ENCODE measurements at regions not wholly inside any gene's neighbourhood (a gene's known extent, or its start where the extent isn't known, plus 50 kb on each side); places are given as distances from the start of the nearest gene placed in this dataset.

- TF ChIP-seq, protein P1, sequence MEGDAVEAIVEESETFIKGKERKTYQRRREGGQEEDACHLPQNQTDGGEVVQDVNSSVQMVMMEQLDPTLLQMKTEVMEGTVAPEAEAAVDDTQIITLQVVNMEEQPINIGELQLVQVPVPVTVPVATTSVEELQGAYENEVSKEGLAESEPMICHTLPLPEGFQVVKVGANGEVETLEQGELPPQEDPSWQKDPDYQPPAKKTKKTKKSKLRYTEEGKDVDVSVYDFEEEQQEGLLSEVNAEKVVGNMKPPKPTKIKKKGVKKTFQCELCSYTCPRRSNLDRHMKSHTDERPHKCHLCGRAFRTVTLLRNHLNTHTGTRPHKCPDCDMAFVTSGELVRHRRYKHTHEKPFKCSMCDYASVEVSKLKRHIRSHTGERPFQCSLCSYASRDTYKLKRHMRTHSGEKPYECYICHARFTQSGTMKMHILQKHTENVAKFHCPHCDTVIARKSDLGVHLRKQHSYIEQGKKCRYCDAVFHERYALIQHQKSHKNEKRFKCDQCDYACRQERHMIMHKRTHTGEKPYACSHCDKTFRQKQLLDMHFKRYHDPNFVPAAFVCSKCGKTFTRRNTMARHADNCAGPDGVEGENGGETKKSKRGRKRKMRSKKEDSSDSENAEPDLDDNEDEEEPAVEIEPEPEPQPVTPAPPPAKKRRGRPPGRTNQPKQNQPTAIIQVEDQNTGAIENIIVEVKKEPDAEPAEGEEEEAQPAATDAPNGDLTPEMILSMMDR (IDR thresholded peaks at IDR 0.05; ENCODE audit: control extremely low read depth in 1 of 3, insufficient read depth in 1 of 3, low read depth in 1 of 3, low read length in 3 of 3) = no peak
- TF ChIP-seq SIN3A (conservative IDR thresholded peaks at IDR 0.05 in 1 of 2, IDR thresholded peaks at IDR 0.05 in 1 of 2; ENCODE audit: low read depth in 1 of 2, low read length in 2 of 2) (no peak), KDM5A (IDR thresholded peaks at IDR 0.05; ENCODE audit: low read length) (no peak), TBP (IDR thresholded peaks at IDR 0.05; ENCODE audit: low read depth, low read length) (no peak), CHD1 (IDR thresholded peaks at IDR 0.05; ENCODE audit: low read depth, low read length) (no peak), CHD2 (IDR thresholded peaks at IDR 0.05; ENCODE audit: low read length) (no peak), TEAD4 (IDR thresholded peaks at IDR 0.05; ENCODE audit: low read depth, low read length) (no peak), HDAC6 (IDR thresholded peaks at IDR 0.05; ENCODE audit: low read depth, low read length) (no peak), EGR1 (IDR thresholded peaks at IDR 0.05; ENCODE audit: borderline replicate concordance, low read depth, low read length) (no peak)
These were observed 384.7 kb upstream of the MAN1A1 start for GRCh38 chr6:119734227-119734626.
